Keratinocyte (primary cell): ENCODE measurements at regions not wholly inside any gene's neighbourhood (a gene's known extent, or its start where the extent isn't known, plus 50 kb on each side); places are given as distances from the start of the nearest gene placed in this dataset.

Experiments
- DNase-seq: peaks from one replicate; pipeline ENCODE4 v3.0.0-alpha.2; 2011; ENCODE audit warnings: low read depth, missing footprints, low spot score
- FAIRE-seq: peaks from 2 replicates; lab custom pipeline; 2011; peaks lifted over from hg19 to GRCh38; lab: Jason Lieb, UNC
- H2AFZ ChIP-seq: 2 replicates; pipeline ENCODE4 v1.6.0; 2012; ENCODE audit warnings: low read length, control low read depth, inconsistent platforms; ENCODE audit not compliant: control insufficient read depth
- H3K27ac ChIP-seq: 2 replicates; pipeline ENCODE4 v1.5.1; 2011; ENCODE audit warnings: low read length; ENCODE audit not compliant: control insufficient read depth, insufficient read depth
- H3K27me3 ChIP-seq: 3 replicates; pipeline ENCODE4 v1.6.0; 2011; ENCODE audit warnings: low read length; ENCODE audit not compliant: control insufficient read depth, insufficient read depth; ENCODE audit errors: extremely low read depth
- H3K36me3 ChIP-seq, 2 experiments: 2 replicates in 1 of 2; 3 replicates in 1 of 2; pipeline ENCODE4 v1.5.1; 2011; ENCODE audit warnings: low read length in 2 of 2, mild to moderate bottlenecking in 1 of 2; ENCODE audit not compliant: control insufficient read depth in 2 of 2, insufficient read depth in 2 of 2; ENCODE audit errors: extremely low read depth in 1 of 2
- H3K4me1 ChIP-seq: 3 replicates; pipeline ENCODE4 v1.5.1; 2011; ENCODE audit warnings: low read length; ENCODE audit not compliant: control insufficient read depth, insufficient read depth; ENCODE audit errors: extremely low read depth
- H3K4me2 ChIP-seq: 3 replicates; pipeline ENCODE4 v1.6.0; 2011; ENCODE audit warnings: low read depth, low read length; ENCODE audit not compliant: control insufficient read depth, insufficient read depth; ENCODE audit errors: extremely low read depth
- H3K4me3 ChIP-seq, 3 experiments: fragments of 200-600 bp in 1 of 3; sonication (generic) in 1 of 3; 2 replicates in 2 of 3; 3 replicates in 1 of 3; pipeline ENCODE4 v1.5.1; 2011 to 2016; ENCODE audit warnings: low read length in 3 of 3, mild to moderate bottlenecking in 3 of 3, control low read depth in 2 of 3, inconsistent platforms in 1 of 3, low read depth in 1 of 3, mixed read lengths in 1 of 3, mixed run types in 1 of 3, moderate library complexity in 1 of 3; ENCODE audit not compliant: control insufficient read depth in 2 of 3, insufficient read depth in 2 of 3; ENCODE audit errors: extremely low read depth in 1 of 3
- H3K79me2 ChIP-seq: 2 replicates; pipeline ENCODE4 v1.6.0; 2012; ENCODE audit warnings: low read length; ENCODE audit not compliant: control insufficient read depth, insufficient read depth
- H3K9ac ChIP-seq: 3 replicates; pipeline ENCODE4 v1.6.0; 2011; ENCODE audit warnings: low read length; ENCODE audit not compliant: control insufficient read depth, insufficient read depth; ENCODE audit errors: extremely low read depth
- H3K9me1 ChIP-seq: 3 replicates; pipeline ENCODE4 v1.6.0; 2011; ENCODE audit warnings: low read length; ENCODE audit not compliant: control insufficient read depth, insufficient read depth; ENCODE audit errors: extremely low read depth
- H3K9me3 ChIP-seq: 2 replicates; pipeline ENCODE4 v1.5.1; 2012; ENCODE audit warnings: low read depth, low read length; ENCODE audit not compliant: control insufficient read depth
- H4K20me1 ChIP-seq: 3 replicates; pipeline ENCODE4 v1.6.0; 2011; ENCODE audit warnings: low read length; ENCODE audit not compliant: control insufficient read depth, insufficient read depth; ENCODE audit errors: extremely low read depth
- EZH2 ChIP-seq: IDR thresholded peaks from one replicate; pipeline ENCODE4 v1.6.1; 2012; ENCODE audit warnings: inconsistent platforms, mild to moderate bottlenecking, low read length, moderate library complexity
- dilution Hi-C: fragments of 300-500 bp; cut with MboI; formaldehyde crosslinking; loops from one replicate; pipeline ENCODE4 v1.7.0; 2020; ENCODE audit warnings: low sequenced_read_pairs; ENCODE audit not compliant: extremely low pct_ligation_motif_present
- TF ChIP-seq, protein P1 (sequence below), 3 experiments: IDR thresholded peaks in 1 of 3; conservative IDR thresholded peaks in 1 of 3; optimal IDR thresholded peaks in 1 of 3; 2 replicates in 2 of 3; 3 replicates in 1 of 3; pipeline versions ENCODE3 to v1.5.1; 2011; ENCODE audit warnings: low read length in 3 of 3, mild to moderate bottlenecking in 3 of 3, moderate library complexity in 2 of 3, control low read depth in 1 of 3, inconsistent platforms in 1 of 3; ENCODE audit not compliant: insufficient read depth in 2 of 3; ENCODE audit errors: extremely low read depth in 1 of 3

DNA sequence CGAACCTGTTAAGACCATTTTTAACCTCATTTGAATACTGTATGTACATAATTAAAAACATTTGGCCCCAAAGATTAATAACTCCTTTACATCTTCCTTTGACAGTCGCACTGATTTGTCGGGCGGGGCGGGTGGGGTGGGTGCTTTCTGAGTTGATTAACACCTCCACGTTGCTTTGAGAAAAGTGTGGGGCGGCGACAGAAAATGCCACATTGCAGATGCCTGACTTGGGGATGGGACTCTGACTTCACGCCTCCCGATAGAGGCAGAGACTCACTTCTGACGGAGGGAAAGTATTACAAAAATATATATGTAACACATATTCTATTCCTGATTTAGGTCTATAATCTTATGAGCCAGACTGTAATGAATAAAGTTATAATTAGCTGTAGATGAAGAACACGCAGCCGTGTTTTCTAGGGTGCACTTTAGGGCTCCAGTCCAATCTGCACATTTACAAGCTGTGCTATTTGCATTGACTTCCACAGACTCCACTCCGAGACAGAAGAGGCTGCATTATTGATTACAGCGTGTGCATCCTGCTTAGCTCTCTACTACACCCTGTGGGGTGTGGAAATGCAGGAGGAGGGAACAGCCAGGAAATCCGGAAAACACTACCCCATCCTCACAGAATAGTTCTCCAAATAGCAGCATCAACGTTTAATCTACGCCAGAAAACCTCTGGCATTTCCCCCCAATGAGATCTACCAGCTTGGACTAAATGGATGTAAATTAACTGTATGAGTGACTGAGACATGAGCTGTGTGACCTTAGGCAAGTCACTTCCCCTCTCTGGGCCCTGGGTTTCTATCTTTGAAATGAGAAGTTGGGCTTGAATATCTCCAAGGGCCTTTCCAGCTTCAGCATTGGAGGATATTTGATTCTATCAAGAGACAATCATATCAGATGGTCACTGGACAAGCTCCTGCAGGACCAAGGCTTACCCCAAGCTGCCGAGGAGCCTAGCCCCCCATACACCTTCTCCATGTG lies 308.0 kb downstream of the RRAGC start:
- no peak overlapping the region for H2AFZ ChIP-seq
- dilution Hi-C loops, result no loop called here
- no peak for TF ChIP-seq EZH2
- TF ChIP-seq, protein P1, sequence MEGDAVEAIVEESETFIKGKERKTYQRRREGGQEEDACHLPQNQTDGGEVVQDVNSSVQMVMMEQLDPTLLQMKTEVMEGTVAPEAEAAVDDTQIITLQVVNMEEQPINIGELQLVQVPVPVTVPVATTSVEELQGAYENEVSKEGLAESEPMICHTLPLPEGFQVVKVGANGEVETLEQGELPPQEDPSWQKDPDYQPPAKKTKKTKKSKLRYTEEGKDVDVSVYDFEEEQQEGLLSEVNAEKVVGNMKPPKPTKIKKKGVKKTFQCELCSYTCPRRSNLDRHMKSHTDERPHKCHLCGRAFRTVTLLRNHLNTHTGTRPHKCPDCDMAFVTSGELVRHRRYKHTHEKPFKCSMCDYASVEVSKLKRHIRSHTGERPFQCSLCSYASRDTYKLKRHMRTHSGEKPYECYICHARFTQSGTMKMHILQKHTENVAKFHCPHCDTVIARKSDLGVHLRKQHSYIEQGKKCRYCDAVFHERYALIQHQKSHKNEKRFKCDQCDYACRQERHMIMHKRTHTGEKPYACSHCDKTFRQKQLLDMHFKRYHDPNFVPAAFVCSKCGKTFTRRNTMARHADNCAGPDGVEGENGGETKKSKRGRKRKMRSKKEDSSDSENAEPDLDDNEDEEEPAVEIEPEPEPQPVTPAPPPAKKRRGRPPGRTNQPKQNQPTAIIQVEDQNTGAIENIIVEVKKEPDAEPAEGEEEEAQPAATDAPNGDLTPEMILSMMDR (optimal IDR thresholded peaks at IDR 0.05 in 1 of 3, IDR thresholded peaks at IDR 0.05 in 1 of 3, conservative IDR thresholded peaks at IDR 0.05 in 1 of 3; ENCODE audit: extremely low read depth in 1 of 3, insufficient read depth in 2 of 3, low read length in 3 of 3), result no peak

DNA sequence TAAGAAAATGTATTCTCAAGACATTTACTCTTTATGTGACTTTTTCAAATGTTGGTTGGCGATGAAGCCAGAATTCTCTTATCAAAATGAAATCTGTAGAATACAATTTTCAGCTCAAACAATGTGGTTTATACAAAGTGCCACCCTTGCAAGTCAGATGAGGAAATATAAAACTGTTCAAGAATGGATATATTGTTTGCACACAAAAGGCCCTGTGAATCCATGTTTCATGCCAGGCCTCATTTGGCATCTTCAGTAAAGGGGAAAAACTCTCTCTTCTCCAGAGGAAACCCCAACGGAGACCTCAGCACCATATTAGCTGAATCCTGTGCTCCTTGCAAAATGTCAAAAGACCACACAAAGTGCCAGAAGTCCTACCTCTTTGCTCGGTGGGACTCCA lies 310.4 kb downstream of the RRAGC start:
- H2AFZ ChIP-seq, result no peak overlapping the region
- no peak overlapping the region for H3K4me2 ChIP-seq
- H3K4me1 ChIP-seq, result no peaks in the 10 kb centered on the region
- no peak overlapping the region for H3K4me3 ChIP-seq
- no peak overlapping the region for H3K9ac ChIP-seq
- FAIRE-seq, result no peak
- H3K27me3 ChIP-seq, result peaks cover 23% of the 10 kb centered on the region
- H4K20me1 ChIP-seq, result no peaks in the 10 kb centered on the region
- dilution Hi-C loops, result loop anchor here (25.0 kb wide), 1 partner anchor 263 kb away; no protein-coding TSS in a partner anchor
- no peak for TF ChIP-seq EZH2
- TF ChIP-seq, protein P1 (optimal IDR thresholded peaks at IDR 0.05 in 1 of 3, IDR thresholded peaks at IDR 0.05 in 1 of 3, conservative IDR thresholded peaks at IDR 0.05 in 1 of 3; ENCODE audit: extremely low read depth in 1 of 3, insufficient read depth in 2 of 3, low read length in 3 of 3), result no peak
- H3K79me2 ChIP-seq, result no peaks in the 10 kb centered on the region
- H3K9me3 ChIP-seq, result no peaks in the 10 kb centered on the region
- DNase-seq, result no peak
- H3K27ac ChIP-seq, result no peak overlapping the region
- H3K36me3 ChIP-seq, result no peaks in the 10 kb centered on the region
- no peaks in the 10 kb centered on the region for H3K9me1 ChIP-seq

More for the DNA sequence above, 308.0 kb downstream of the RRAGC start:
- Histone ChIP-seq H3K9me3 (no peaks in the 10 kb centered on the region), H3K27ac (no peak overlapping the region), H3K36me3 (no peaks in the 10 kb centered on the region), H3K4me3 (no peak overlapping the region), H3K4me1 (no peaks in the 10 kb centered on the region), H3K27me3 (peaks cover 23% of the 10 kb centered on the region), H3K4me2 (no peak overlapping the region), H3K9ac (no peak overlapping the region), H3K9me1 (no peaks in the 10 kb centered on the region), H4K20me1 (no peaks in the 10 kb centered on the region), H3K79me2 (no peaks in the 10 kb centered on the region)
- FAIRE-seq (no peak), DNase-seq (no peak)
